HG03575 (cell line): ENCODE measurements at regions not wholly inside any gene's neighbourhood (a gene's known extent, or its start where the extent isn't known, plus 50 kb on each side); places are given as distances from the start of the nearest gene placed in this dataset.
"Not testable (repeated sequence)": the region's sequence is repeated elsewhere in the genome, so short reads cannot be mapped to it uniquely, and the experiment has no call there.

ENCODE experiments used
- ATAC-seq: cut with Tn5 transposase; IDR thresholded peaks from one replicate; pipeline ENCODE4 v1.9.1; 2021; ENCODE audit not compliant: unreplicated experiment, insufficient number of reproducible peaks, low FRiP score; ENCODE audit errors: extremely low read depth

DNA sequence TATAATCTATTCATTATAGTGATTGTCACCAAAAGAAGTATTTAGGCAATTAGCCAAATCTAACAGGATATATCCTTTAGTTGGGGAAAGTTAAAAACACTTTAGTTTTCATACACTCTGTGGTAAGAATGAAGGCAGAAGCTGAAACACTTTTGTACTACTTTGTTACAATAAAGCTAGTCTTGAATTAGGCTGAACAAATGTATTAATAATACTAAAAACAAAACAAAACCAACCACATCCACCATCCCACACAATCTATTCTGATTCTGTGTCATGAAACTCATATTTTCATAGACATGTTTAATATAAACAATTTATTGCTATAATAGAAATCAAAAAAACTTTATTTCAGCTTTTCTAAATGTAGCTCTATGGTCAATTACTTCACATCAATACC is 508.8 kb downstream of the ZEB2 start:
- no peak for ATAC-seq

- ATAC-seq, result no peak
These were observed 509.7 kb downstream of the ZEB2 start for GRCh38 chr2:144010096-144010836.

GRCh38 chr2:144006139-144006538 is 513.8 kb downstream of the ZEB2 start:
- no peak for ATAC-seq

DNA sequence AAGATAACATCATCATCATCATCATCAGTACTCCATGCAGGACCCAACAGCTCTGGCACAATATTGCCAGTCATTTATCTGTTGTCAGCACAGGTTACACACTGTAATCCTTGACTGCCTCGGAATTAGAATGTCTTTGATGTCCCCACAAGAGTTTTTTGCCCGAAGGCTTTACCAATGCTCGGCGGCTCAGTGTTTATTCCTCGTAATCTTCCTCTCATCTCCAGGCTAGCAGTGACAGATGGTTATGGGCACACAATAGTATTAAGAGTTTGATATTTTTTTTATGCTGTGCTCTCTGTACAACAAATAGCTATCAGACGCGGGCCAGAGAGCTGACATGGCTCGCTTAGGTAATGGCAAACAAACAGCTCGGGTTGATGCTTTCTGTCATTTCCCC is 515.2 kb downstream of the ZEB2 start:
- no peak for ATAC-seq

- ATAC-seq, result no peak
These were observed 516.4 kb downstream of the ZEB2 start for GRCh38 chr2:144003460-144004075.

GRCh38 chr2:143996974-143997373 is 522.9 kb downstream of the ZEB2 start:
- ATAC-seq, result no peak

DNA sequence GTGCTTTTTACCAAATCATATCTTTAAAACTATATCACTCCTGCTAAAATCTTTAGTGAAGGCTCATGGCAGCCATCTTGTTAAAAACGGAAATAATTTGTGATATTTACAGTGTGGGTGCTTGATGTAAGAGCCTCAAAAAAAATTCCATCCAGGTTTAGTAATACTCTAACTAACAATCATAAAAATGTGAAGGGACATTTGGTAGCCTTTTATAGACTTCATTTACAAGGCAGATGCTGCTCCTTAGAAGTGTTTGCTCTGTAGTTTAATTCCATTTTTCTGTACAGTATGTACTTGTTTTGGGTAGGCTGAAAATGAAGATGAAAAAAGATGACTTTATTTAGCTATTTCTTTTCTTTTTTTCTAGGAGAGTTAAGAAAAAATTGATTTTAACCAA is 525.0 kb downstream of the ZEB2 start:
- ATAC-seq, result no peak

DNA sequence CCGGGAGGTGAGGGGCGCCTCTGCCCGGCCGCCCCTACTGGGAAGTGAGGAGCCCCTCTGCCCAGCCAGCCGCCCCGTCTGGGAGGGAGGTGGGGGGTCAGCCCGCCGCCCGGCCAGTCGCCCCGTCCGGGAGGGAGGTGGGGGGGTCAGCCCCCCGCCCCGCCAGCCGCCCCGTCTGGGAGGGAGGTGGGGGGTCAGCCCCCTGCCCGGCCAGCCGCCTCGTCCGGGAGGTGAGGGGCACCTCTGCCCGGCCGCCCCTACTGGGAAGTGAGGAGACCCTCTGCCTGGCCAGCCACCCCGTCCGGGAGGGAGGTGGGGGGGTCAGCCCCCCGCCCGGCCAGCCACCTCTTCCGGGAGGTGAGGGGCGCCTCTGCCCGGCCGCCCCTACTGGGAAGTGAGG is 528.3 kb downstream of the ZEB2 start:
- not testable (repeated sequence) for ATAC-seq

GRCh38 chr2:143988082-143988481 is 531.8 kb downstream of the ZEB2 start:
- no peak for ATAC-seq

DNA sequence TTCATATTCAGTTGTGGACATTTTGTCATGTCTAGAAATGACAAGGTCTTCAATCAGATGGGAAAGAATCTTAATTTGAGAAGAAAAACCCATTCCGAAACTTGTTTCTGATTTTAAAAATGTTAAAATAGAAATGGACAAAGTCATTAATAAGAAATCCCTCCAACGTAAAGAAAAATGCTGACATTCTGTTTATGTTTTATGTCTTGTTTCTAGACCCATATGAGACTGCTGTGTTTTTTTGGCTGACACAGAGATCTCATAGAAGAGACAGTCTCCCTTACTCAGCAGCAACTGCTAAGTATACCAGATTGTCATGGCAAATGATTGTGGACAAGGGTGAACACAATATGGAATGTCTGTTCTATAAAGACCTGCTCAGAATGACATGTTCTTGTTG is 538.5 kb downstream of the ZEB2 start:
- no peak for ATAC-seq

- ATAC-seq, result no peak
These were observed 542.6 kb downstream of the ZEB2 start for GRCh38 chr2:143977356-143977755.

- ATAC-seq, result no peak
These were observed 544.7 kb downstream of the ZEB2 start for GRCh38 chr2:143975216-143975615.

DNA sequence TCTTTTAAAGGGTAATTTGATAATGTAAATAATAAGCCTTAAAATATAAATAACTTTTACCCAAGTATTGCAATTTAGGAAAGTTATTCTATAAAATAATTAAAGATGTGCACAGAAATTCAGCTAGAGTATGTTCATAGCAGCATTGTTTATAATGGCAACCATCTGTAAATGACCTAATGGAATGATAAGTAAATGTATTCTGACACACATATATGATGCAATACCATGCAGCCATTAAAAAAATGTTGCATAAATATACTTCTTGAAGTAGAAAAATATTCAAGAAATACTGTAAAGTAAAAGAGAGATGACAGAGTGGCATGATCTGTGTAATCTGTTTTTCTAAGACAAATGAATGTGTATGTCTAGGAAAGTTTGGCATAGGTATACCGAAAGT is 545.7 kb downstream of the ZEB2 start:
- no peak for ATAC-seq

DNA sequence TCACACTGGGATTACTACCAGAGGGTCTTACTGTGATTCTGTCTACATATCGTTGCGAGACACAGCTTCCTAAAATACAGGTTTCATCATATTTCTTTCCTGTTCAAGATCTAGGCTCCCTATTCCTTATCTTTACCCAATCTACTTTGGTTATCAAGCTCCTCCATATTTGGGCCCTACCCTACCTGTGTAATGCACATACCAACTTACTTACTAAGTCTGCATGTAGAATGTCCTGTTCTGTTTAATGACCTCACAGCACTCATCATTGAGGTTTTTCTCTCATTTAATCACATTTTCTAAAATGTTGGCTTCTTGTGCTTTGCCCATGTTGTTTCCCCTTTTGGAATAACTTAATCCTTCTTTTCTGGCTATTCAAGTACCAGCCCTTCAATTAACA is 551.1 kb downstream of the ZEB2 start:
- ATAC-seq, result no peak

GRCh38 chr2:143968360-143968759 is 551.6 kb downstream of the ZEB2 start:
- no peak for ATAC-seq

DNA sequence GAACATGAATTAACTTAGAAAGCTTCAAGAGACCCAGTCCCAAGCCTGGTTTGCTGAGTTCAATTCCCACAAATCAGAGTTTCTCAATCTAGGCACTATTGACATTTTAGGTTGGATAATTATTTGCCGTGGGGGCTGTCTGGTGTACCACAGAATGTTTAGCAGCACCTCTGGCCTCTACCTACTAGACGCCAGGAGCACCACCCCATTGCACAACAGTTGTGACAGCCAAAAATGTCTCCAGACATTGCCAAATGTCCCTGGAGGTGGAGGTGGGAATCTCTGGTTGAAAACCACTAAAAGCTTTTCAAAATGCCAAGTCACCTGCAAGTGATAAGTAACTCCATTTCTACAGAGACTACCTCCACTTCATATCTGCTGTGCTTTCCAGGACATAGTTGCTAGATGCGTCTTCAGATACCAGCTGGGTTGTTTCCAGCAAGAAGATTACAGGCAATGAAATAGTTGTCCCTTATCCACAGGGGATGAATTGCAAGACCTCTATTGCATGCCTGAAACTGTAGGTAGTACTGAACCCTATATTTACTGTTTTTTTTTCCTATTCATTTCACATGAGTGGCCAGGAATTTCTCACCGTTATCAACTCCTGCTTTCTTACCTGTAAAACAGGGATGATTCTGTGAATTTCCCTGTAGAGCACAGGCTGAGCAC is 554.3 kb downstream of the ZEB2 start:
- ATAC-seq, result no peak

DNA sequence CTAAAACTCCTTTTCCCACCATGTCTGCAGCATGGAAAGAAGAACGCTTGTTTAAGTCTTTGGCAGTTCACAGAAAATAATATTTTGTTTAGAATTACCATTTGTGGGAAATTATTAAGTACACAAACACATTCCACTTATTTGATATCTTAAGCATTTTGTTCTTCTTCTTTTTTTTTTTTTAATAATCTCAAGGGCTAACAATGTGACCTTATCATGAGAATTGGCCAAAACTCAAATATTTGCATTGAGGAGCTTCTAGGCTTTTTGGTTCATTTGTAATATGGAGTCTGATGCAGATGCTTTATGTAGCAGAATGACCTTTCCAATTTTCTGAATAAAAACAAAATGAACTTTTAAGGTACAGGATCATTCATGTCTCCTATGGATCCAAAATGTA is 555.0 kb downstream of the ZEB2 start:
- ATAC-seq, result no peak

DNA sequence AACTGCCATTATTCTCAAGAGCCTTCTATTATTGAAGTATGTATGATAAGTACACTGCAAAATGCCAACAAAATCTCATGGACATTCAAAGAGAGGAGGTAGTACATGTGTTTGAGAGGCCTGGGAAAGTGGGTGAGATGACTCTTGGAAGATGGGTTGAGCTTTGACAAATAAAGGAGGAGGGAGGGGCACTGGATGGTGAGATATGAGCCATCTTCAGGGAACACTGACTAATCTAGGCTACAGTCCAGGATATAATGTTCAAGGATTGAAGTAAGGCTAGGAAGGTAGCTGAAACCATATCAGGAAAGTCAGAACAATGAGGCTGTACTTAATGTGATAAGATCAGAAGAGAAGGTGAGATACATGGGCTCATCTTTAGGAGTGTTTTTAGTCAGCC is 559.7 kb downstream of the ZEB2 start:
- no peak for ATAC-seq

GRCh38 chr2:143957321-143957720 is 562.6 kb downstream of the ZEB2 start:
- no peak for ATAC-seq

DNA sequence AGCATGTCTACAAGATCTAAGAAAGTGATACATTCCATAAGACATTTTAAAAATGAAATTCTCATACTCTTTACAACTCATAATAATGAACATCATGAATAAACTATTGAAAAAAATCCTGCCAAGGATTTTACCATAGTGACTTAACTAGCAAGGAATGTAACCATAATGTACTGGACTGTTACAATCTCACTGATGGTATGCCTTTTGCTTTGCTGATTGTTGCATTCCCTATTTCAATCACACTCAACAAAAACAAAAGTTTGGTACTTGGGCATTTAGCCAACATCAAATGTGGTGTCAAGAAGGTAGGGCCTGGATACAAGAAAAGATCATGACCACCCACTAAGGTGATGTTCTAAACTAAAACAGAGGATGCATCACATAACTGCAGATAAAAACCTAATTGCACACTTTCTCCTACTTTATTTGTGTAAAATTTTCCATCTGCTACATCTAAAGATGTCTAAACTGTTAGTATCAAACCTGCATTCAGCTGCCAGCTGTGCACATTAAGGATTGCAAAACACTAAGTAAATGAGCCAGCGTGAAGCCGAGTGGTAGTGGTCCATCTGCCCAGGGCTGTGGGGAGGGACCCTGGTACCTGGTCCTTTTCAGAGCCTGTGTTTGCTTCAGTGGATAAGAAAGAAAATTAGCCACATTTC is 564.4 kb downstream of the ZEB2 start:
- no peak for ATAC-seq
